WTC11 (cell line): ENCODE measurements at regions not wholly inside any gene's neighbourhood (a gene's known extent, or its start where the extent isn't known, plus 50 kb on each side); places are given as distances from the start of the nearest gene placed in this dataset.

ENCODE experiments used
- ATAC-seq: fragments of 200-7000 bp; cut with Tn5 transposase; 2 replicates; pipeline ENCODE4 v1.10.0; 2021; ENCODE audit warnings: mild to moderate bottlenecking, moderate library complexity
- CTCF ChIA-PET: fragments of 300-600 bp; sonication (Branson Sonifier 250); formaldehyde crosslinking; loops from one replicate; lab custom pipeline; 2021; ENCODE audit warnings: antibody characterized with exemption; lab: Charles Lee
- POLR2A ChIA-PET: fragments of 350-600 bp; sonication (Branson Sonifier 250); formaldehyde crosslinking; loops from one replicate; lab custom pipeline; 2021; ENCODE audit warnings: antibody characterized with exemption; lab: Charles Lee
- DNase-seq: peaks from one replicate; pipeline ENCODE4 v3.0.0; 2021; ENCODE audit warnings: low spot score
- H3K27ac Mint-ChIP-seq: 2 replicates; pipeline ENCODE4 v1.8.0; 2021; ENCODE audit warnings: mixed read lengths
- H3K27me3 Mint-ChIP-seq: 2 replicates; pipeline ENCODE4 v1.8.0; 2021; ENCODE audit warnings: low read depth, mild to moderate bottlenecking, moderate library complexity, mixed read lengths
- H3K36me3 Mint-ChIP-seq: 2 replicates; pipeline ENCODE4 v1.8.0; 2021; ENCODE audit warnings: mixed read lengths
- H3K4me1 Mint-ChIP-seq: 2 replicates; pipeline ENCODE4 v1.8.0; 2022; ENCODE audit warnings: mixed read lengths
- H3K4me3 Mint-ChIP-seq: 2 replicates; pipeline ENCODE4 v1.8.0; 2021; ENCODE audit warnings: mild to moderate bottlenecking, moderate library complexity, mixed read lengths
- H3K9me3 Mint-ChIP-seq: 2 replicates; pipeline ENCODE4 v1.8.0; 2021; ENCODE audit warnings: mixed read lengths
- ELF4 ChIP-seq: sonication (generic); formaldehyde crosslinking; IDR thresholded peaks from 2 replicates; pipeline ENCODE4 v1.8.1; 2022; ENCODE audit warnings: low read depth, mild to moderate bottlenecking, moderate library complexity, missing genetic modification reagents
- GABPB1 ChIP-seq: sonication (generic); formaldehyde crosslinking; IDR thresholded peaks from 2 replicates; pipeline ENCODE4 v1.8.1; 2023; ENCODE audit warnings: mild to moderate bottlenecking, missing genetic modification reagents
- NFYB ChIP-seq: sonication (generic); formaldehyde crosslinking; conservative IDR thresholded peaks from 2 replicates; pipeline ENCODE4 v1.8.0; 2022; ENCODE audit warnings: low read depth, missing genetic modification reagents
- TCF7 ChIP-seq: sonication (generic); formaldehyde crosslinking; IDR thresholded peaks from 2 replicates; pipeline ENCODE4 v1.8.0; 2022; ENCODE audit warnings: mild to moderate bottlenecking, low read depth, missing genetic modification reagents, moderate library complexity
- ZBTB43 ChIP-seq: sonication (generic); formaldehyde crosslinking; IDR thresholded peaks from 2 replicates; pipeline ENCODE4 v1.8.1; 2023; ENCODE audit warnings: mild to moderate bottlenecking, missing genetic modification reagents
- ZNF317 ChIP-seq: sonication (generic); formaldehyde crosslinking; IDR thresholded peaks from 2 replicates; pipeline ENCODE4 v1.8.1; 2023; ENCODE audit warnings: low read depth, mild to moderate bottlenecking, moderate library complexity, missing genetic modification reagents, borderline replicate concordance
- ZNF396 ChIP-seq: fragments of 250-450 bp; sonication (Bioruptor Pico); IDR thresholded peaks from 2 replicates; pipeline ENCODE4 v1.8.0; 2021; ENCODE audit warnings: mild to moderate bottlenecking, moderate library complexity, borderline replicate concordance
- TF ChIP-seq, protein P1 (sequence below): sonication (generic); formaldehyde crosslinking; IDR thresholded peaks from 2 replicates; pipeline ENCODE4 v1.8.1; 2022; ENCODE audit warnings: low read depth, missing genetic modification reagents, borderline replicate concordance
- TF ChIP-seq, protein P2 (sequence below): sonication (generic); formaldehyde crosslinking; IDR thresholded peaks from 2 replicates; pipeline ENCODE4 v1.8.0; 2022; ENCODE audit warnings: mild to moderate bottlenecking, missing genetic modification reagents
- TF ChIP-seq, protein P3 (sequence below): fragments of 250-450 bp; sonication (Bioruptor Pico); IDR thresholded peaks from 2 replicates; pipeline ENCODE4 v1.9.0; 2021; ENCODE audit warnings: mild to moderate bottlenecking
- TF ChIP-seq, protein P4 (sequence below): fragments of 250-450 bp; sonication (Bioruptor Pico); IDR thresholded peaks from 2 replicates; pipeline ENCODE4 v1.8.0; 2021; ENCODE audit warnings: mild to moderate bottlenecking

- TF ChIP-seq, protein P1, sequence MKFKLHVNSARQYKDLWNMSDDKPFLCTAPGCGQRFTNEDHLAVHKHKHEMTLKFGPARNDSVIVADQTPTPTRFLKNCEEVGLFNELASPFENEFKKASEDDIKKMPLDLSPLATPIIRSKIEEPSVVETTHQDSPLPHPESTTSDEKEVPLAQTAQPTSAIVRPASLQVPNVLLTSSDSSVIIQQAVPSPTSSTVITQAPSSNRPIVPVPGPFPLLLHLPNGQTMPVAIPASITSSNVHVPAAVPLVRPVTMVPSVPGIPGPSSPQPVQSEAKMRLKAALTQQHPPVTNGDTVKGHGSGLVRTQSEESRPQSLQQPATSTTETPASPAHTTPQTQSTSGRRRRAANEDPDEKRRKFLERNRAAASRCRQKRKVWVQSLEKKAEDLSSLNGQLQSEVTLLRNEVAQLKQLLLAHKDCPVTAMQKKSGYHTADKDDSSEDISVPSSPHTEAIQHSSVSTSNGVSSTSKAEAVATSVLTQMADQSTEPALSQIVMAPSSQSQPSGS (CRISPR knock-in tag): no peak
- no peak for TF ChIP-seq NFYB (CRISPR knock-in tag)
- TF ChIP-seq, protein P2, sequence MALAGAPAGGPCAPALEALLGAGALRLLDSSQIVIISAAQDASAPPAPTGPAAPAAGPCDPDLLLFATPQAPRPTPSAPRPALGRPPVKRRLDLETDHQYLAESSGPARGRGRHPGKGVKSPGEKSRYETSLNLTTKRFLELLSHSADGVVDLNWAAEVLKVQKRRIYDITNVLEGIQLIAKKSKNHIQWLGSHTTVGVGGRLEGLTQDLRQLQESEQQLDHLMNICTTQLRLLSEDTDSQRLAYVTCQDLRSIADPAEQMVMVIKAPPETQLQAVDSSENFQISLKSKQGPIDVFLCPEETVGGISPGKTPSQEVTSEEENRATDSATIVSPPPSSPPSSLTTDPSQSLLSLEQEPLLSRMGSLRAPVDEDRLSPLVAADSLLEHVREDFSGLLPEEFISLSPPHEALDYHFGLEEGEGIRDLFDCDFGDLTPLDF: no peak
Observed at GRCh38 chr2:45275806-45276205, 266.6 kb upstream of the SIX2 start (continued).

DNA sequence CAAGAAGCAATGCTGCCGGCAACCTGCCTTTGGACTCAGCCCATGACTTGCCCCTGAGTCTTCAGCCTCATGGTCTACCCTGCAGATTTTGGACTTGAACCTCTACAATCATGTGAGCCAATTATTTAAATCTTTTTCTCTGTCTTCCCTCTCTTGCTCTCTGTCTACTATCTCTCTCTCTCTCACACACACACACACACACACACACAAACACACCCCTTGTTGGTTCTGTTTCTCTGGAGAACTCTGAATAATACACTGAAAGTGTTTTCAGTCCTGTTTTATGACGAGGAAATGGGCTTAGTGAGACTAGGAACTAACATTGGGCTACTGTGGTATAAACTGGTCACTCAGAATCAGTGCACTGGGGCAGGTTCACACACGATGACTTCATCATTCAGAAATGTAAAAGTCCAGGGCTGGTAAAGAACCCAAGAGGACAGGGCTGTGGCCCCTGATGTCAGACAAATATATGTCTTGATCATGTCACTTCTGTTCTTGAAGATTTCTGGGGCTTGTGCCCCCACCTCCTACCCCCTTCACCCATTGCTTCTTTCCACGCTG is 266.1 kb upstream of the SIX2 start:
- no peak for TF ChIP-seq ZNF396
- TF ChIP-seq, all 79 proteins: peak for 0
- no peak for DNase-seq
- ATAC-seq: no peak
- Mint-ChIP-seq H3K4me3 (no peak overlapping the region), H3K4me1 (peaks cover 31% of the 10 kb centered on the region), H3K27ac (no peak overlapping the region), H3K27me3 (no peaks in the 10 kb centered on the region; the same call in none of the 2 replicates), H3K9me3 (no peaks in the 10 kb centered on the region), H3K36me3 (no peaks in the 10 kb centered on the region)
- ChIA-PET CTCF (no interaction called here), POLR2A (no interaction called here)

DNA sequence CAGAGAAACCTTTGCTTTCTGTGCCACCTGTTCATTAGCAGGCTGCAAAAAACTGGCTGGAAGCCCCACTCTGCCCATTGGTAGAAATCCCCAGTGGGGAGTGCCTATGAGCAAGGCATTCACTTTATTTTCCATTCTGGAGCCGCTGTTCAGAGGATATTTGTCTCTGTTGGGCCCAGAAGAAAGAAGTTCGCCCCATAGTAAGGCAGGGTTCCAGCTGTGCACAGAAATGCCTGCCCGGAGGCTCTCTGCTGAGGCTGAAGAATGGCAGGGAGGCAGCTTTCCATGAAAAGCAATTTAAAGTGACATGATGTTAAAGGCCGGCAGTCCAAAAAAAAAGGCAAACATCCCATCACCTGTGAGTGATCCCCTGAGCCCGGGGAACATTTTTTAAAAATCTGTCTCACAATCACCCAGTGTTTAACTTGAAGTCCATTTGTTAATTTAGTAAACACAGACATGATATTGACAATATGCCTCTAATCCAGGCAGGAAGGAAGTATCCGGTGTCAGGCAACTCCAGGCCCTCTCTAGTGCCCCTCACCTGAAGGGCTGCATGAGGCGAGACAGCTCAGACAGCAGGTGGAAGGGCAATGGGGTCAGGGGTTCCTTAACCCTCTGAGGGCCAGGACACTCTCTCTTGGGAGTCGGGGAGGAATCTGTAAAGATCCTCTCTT is 265.1 kb upstream of the SIX2 start:
- no peaks in the 10 kb centered on the region for H3K9me3 Mint-ChIP-seq

DNA sequence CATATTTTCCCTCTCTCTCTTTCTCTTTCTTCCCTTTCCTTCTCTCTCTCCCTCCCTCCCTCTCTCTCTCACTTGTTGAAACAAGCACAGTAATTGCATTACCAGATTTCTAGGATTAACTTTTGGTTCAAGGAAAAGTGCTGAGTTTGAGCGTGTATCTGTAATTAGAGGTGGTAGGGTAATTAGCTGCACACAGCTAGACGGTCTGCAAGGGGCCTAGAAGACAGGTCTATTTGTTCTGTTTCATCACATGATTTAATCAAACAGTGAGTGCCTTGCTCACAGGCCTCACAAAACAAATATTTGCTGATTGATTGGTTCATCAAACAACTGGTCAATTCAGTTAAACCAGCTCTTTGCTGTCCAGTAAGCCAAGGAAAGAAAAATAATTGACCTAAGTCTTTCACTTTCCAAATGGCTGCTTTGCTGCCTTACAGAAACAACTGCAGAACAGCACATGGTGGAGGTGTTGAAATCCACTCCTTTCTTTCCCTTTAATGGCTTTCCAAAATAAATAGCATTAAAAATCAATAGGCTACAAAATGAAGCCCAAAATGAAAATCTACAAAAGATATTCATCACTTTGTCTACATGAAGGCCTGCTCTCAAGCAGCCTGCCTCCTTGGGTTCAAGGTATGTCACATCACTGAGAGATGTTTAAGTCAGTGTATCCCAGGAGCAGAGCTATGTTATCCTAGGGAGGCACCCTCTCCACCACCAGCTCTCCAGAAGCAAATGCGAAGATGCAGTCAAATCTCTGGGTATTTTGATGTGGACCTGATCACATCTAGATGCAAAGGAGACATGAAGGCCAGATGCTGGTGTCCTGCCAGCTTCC is 264.4 kb upstream of the SIX2 start:
- peak overlapping the region; percentile 37; the same call in 1 of the 2 replicates for H3K27ac Mint-ChIP-seq

More for the DNA sequence above, 265.1 kb upstream of the SIX2 start:
- no peaks in the 10 kb centered on the region for H3K36me3 Mint-ChIP-seq
- TF ChIP-seq ELF4 (CRISPR knock-in tag) (no peak), GABPB1 (CRISPR knock-in tag) (peak; percentile 82)
- ATAC-seq (peak; percentile 92), DNase-seq (no peak)
- H3K4me1 Mint-ChIP-seq: peaks cover 31% of the 10 kb centered on the region
- H3K4me3 Mint-ChIP-seq: no peak overlapping the region
- no peaks in the 10 kb centered on the region; the same call in none of the 2 replicates for H3K27me3 Mint-ChIP-seq
- ChIA-PET CTCF (interaction anchor here (1.4 to 2.1 kb wide), 2 partner anchors 17 to 260 kb away, joined by 3 to 7 read pairs; no protein-coding TSS in a partner anchor), POLR2A (interaction anchor here (0.6 kb wide), 1 partner anchor 106 kb away, joined by 3 read pairs; no protein-coding TSS in a partner anchor)
- H3K27ac Mint-ChIP-seq: peak overlapping the region; percentile 54

GRCh38 chr2:45272549-45273265 is 263.5 kb upstream of the SIX2 start:
- Mint-ChIP-seq H3K4me3 (no peak overlapping the region), H3K9me3 (no peaks in the 10 kb centered on the region), H3K27ac (no peak overlapping the region), H3K27me3 (no peaks in the 10 kb centered on the region; the same call in none of the 2 replicates), H3K4me1 (peaks cover 31% of the 10 kb centered on the region), H3K36me3 (no peaks in the 10 kb centered on the region)
- DNase-seq (no peak), ATAC-seq (no peak)
- ChIA-PET POLR2A (no interaction called here), CTCF (interaction anchor here (1.4 to 2.1 kb wide), 2 partner anchors 15 to 259 kb away, joined by 3 to 7 read pairs; no protein-coding TSS in a partner anchor)
- TF ChIP-seq, protein P3, sequence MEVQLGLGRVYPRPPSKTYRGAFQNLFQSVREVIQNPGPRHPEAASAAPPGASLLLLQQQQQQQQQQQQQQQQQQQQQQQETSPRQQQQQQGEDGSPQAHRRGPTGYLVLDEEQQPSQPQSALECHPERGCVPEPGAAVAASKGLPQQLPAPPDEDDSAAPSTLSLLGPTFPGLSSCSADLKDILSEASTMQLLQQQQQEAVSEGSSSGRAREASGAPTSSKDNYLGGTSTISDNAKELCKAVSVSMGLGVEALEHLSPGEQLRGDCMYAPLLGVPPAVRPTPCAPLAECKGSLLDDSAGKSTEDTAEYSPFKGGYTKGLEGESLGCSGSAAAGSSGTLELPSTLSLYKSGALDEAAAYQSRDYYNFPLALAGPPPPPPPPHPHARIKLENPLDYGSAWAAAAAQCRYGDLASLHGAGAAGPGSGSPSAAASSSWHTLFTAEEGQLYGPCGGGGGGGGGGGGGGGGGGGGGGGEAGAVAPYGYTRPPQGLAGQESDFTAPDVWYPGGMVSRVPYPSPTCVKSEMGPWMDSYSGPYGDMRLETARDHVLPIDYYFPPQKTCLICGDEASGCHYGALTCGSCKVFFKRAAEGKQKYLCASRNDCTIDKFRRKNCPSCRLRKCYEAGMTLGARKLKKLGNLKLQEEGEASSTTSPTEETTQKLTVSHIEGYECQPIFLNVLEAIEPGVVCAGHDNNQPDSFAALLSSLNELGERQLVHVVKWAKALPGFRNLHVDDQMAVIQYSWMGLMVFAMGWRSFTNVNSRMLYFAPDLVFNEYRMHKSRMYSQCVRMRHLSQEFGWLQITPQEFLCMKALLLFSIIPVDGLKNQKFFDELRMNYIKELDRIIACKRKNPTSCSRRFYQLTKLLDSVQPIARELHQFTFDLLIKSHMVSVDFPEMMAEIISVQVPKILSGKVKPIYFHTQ (CRISPR knock-in tag): no peak
- no peak for TF ChIP-seq ZBTB43 (CRISPR knock-in tag)
- TF ChIP-seq, protein P4, sequence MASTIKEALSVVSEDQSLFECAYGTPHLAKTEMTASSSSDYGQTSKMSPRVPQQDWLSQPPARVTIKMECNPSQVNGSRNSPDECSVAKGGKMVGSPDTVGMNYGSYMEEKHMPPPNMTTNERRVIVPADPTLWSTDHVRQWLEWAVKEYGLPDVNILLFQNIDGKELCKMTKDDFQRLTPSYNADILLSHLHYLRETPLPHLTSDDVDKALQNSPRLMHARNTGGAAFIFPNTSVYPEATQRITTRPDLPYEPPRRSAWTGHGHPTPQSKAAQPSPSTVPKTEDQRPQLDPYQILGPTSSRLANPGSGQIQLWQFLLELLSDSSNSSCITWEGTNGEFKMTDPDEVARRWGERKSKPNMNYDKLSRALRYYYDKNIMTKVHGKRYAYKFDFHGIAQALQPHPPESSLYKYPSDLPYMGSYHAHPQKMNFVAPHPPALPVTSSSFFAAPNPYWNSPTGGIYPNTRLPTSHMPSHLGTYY (CRISPR knock-in tag): no peak
- TF ChIP-seq ZNF317 (CRISPR knock-in tag): no peak

More for the DNA sequence above, 264.4 kb upstream of the SIX2 start:
- POLR2A ChIA-PET: interaction anchor here (0.6 kb wide), 1 partner anchor 105 kb away, joined by 3 read pairs; no protein-coding TSS in a partner anchor
- DNase-seq (no peak), ATAC-seq (no peak)
- no peaks in the 10 kb centered on the region for H3K9me3 Mint-ChIP-seq
- CTCF ChIA-PET: interaction anchor here (1.4 to 2.1 kb wide), 2 partner anchors 16 to 260 kb away, joined by 3 to 7 read pairs; no protein-coding TSS in a partner anchor
- H3K36me3 Mint-ChIP-seq: no peaks in the 10 kb centered on the region
- H3K4me3 Mint-ChIP-seq: no peak overlapping the region
- peaks cover 31% of the 10 kb centered on the region for H3K4me1 Mint-ChIP-seq
- no peak for TF ChIP-seq TCF7 (CRISPR knock-in tag)
- TF ChIP-seq GABPB1 (CRISPR knock-in tag): peak; percentile 90
- H3K27me3 Mint-ChIP-seq: no peaks in the 10 kb centered on the region; the same call in none of the 2 replicates
